ENCODE measurements at regions not wholly inside any gene's neighbourhood (a gene's known extent, or its start where the extent isn't known, plus 50 kb on each side); places are given as distances from the start of the nearest gene placed in this dataset.
"Not testable (repeated sequence)": the region's sequence is repeated elsewhere in the genome, so short reads cannot be mapped to it uniquely, and the experiment has no call there.

GRCh38 chr9:100819980-100820379 lies 208.5 kb upstream of the PLPPR1 start:
- Mint-ChIP-seq H3K27me3 (no peaks in the 10 kb centered on the region), H3K4me1 (no peaks in the 10 kb centered on the region), H3K27ac (no peak overlapping the region), H3K4me3 (no peak overlapping the region), H3K9me3 (peaks cover 8% of the 10 kb centered on the region), H3K36me3 (no peaks in the 10 kb centered on the region)
- ATAC-seq, result no peak

DNA sequence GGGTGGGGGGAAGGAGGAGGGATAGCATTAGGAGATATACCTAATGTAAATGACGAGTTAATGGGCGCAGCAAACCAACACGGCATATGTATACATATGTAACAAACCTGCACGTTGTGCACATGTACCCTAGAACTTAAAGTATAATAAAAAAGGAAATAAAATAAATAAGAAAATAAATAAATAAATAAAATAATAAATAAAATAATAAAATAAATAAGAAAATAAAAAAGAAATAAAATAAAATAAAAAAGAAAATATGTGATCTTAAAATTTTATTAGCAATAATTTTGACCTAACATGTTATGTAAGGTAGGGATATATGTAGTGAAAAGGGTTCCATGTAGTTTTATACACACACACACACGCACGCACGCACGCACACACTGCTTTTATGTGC lies 195.5 kb upstream of the PLPPR1 start:
- H3K27ac Mint-ChIP-seq, H3K4me3 Mint-ChIP-seq, H3K4me1 Mint-ChIP-seq, H3K36me3 Mint-ChIP-seq, ATAC-seq, H3K9me3 Mint-ChIP-seq, H3K27me3 Mint-ChIP-seq: not testable (repeated sequence)

DNA sequence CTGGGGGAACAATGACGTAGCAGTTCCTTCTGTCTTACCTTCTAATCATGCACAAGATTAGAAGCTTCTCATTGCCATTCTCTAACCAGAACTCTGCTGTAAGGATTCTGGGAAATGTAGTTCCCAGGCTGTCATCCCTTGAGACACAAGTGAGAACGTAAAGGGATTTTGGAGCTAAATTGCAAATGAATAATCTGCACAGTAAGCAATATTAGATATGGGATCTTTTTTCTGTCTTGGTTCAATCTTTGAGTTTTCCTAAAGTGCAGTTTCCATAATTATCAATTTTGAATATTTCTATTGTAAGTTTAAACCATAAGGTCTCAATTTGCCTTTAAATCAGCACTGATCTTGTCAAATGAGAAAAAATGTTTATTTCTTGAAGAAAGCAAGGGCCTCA lies 189.7 kb upstream of the PLPPR1 start:
- Mint-ChIP-seq H3K36me3 (no peaks in the 10 kb centered on the region), H3K27ac (no peak overlapping the region), H3K4me1 (no peaks in the 10 kb centered on the region), H3K27me3 (no peaks in the 10 kb centered on the region), H3K9me3 (no peaks in the 10 kb centered on the region), H3K4me3 (no peak overlapping the region)
- ATAC-seq, result no peak

DNA sequence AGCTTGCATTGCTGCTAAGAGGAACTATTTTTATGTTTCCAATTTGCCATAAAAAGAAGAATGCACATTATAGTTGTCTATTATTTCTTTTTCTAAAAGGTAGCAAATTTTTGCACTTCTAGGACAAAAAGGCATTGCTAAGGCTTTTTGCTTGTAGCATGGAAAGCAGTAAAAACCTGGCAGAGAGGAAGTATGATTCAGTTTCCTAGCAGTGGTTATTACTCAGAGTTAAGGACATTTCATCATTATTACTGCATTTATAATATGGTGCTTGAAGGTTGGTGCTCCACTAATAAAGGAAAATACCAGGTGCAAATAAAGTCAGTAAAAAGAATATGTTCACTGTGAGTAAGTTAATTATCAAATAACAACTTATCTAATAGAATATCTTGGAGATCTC lies 179.8 kb upstream of the PLPPR1 start:
- Mint-ChIP-seq H3K27ac (no peak overlapping the region), H3K4me1 (no peaks in the 10 kb centered on the region), H3K4me3 (no peak overlapping the region), H3K36me3 (no peaks in the 10 kb centered on the region), H3K27me3 (no peaks in the 10 kb centered on the region), H3K9me3 (no peaks in the 10 kb centered on the region)
- ATAC-seq, result no peak

- ATAC-seq, result no peak
- no peaks in the 10 kb centered on the region for H3K9me3 Mint-ChIP-seq
- H3K4me1 Mint-ChIP-seq, result no peaks in the 10 kb centered on the region
- no peak overlapping the region for H3K4me3 Mint-ChIP-seq
- H3K36me3 Mint-ChIP-seq, result no peaks in the 10 kb centered on the region
- H3K27me3 Mint-ChIP-seq, result no peaks in the 10 kb centered on the region
- no peak overlapping the region for H3K27ac Mint-ChIP-seq
These were observed 176.4 kb upstream of the PLPPR1 start for GRCh38 chr9:100852088-100852487.

DNA sequence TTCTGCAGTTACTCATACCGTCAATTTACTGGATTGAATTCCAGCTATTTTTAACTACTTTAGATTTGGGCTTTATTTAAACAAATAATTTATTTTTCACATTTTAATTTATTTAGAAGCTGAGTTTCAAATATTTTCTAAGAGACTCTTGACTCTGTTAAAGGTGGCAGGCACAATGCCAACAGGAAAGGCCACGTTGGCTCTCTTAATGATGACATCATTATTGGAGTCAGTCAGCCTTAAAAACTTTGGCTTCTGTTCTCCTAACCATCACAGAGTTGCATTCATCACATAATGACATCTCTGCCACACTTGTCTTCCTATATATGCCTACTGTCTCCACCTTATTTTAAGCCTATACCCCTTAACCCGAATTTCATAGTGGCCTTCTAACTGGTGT lies 172.3 kb upstream of the PLPPR1 start:
- H3K4me1 Mint-ChIP-seq, result no peaks in the 10 kb centered on the region
- H3K9me3 Mint-ChIP-seq, result peaks cover under 1% of the 10 kb centered on the region
- no peaks in the 10 kb centered on the region for H3K36me3 Mint-ChIP-seq
- no peak for ATAC-seq
- H3K27me3 Mint-ChIP-seq, result no peaks in the 10 kb centered on the region
- H3K27ac Mint-ChIP-seq, result no peak overlapping the region
- H3K4me3 Mint-ChIP-seq, result no peak overlapping the region

- Mint-ChIP-seq H3K27me3 (peaks cover 8% of the 10 kb centered on the region), H3K9me3 (peaks cover 7% of the 10 kb centered on the region), H3K4me3 (no peak overlapping the region), H3K36me3 (no peaks in the 10 kb centered on the region), H3K4me1 (no peaks in the 10 kb centered on the region), H3K27ac (no peak overlapping the region)
- ATAC-seq, result no peak
These were observed 163.4 kb upstream of the PLPPR1 start for GRCh38 chr9:100865111-100865510.

DNA sequence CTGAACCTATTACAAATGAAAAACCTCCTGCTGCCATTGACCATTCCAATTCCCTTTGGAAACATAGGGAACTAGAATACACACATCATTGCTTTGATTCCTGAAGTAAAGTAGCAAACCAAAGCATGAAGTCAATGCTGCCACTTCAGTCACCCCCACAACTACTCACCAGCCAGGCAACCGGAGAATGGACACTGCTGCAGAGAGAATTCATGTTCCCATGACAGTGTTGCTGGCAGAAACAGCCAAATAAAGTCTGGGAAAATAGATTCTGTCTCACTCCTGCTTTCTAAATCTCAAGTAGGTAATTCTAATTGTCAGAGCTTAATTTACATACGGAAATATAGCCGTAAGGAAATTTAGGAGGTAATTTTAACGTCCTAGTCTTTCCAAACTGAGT lies 162.9 kb upstream of the PLPPR1 start:
- no peak overlapping the region for H3K4me3 Mint-ChIP-seq
- H3K27ac Mint-ChIP-seq, result no peak overlapping the region
- peaks cover 8% of the 10 kb centered on the region for H3K27me3 Mint-ChIP-seq
- H3K36me3 Mint-ChIP-seq, result no peaks in the 10 kb centered on the region
- ATAC-seq, result no peak
- peaks cover 7% of the 10 kb centered on the region for H3K9me3 Mint-ChIP-seq
- no peaks in the 10 kb centered on the region for H3K4me1 Mint-ChIP-seq

DNA sequence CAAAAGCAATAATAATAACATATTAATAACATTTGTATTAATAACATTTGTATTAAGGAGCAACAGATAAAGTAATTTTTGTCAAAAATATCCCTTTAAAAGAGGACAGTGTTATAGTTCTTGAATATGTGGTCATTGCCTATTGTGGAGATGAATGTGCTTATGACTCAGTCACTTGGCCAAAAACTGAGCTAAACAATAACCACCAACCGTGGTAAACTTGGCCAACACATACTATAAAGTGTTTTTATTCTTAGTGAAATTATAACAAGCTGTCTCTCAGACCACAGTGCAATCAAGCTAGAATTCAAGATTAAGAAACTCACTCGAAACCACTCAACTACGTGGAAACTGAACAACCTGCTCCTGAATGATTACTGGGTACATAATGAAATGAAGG lies 159.2 kb upstream of the PLPPR1 start:
- no peaks in the 10 kb centered on the region for H3K36me3 Mint-ChIP-seq
- peaks cover 7% of the 10 kb centered on the region for H3K9me3 Mint-ChIP-seq
- peaks cover 5% of the 10 kb centered on the region for H3K27me3 Mint-ChIP-seq
- H3K4me3 Mint-ChIP-seq, result no peak overlapping the region
- H3K4me1 Mint-ChIP-seq, result no peaks in the 10 kb centered on the region
- no peak for ATAC-seq
- no peak overlapping the region for H3K27ac Mint-ChIP-seq

GRCh38 chr9:100879884-100880283 lies 148.6 kb upstream of the PLPPR1 start:
- no peaks in the 10 kb centered on the region for H3K9me3 Mint-ChIP-seq

DNA sequence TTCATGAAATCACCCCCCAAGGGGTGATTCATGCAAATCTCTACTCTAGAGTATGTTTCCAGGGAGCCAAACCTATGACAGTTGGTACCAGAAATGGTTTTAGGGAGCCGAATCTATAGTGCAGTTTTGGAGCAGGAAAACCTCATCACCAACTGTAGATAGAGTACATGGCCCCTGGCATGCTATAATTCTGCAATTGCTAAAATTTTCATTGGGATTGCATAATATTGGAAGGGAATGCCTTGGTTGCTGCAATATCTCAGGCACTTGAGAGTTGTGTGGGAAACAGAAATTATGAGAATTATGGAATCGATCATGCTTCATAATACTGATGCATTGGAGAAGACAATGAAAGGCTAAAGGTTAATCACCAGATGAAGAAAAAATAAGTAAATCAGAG lies 148.2 kb upstream of the PLPPR1 start:
- Mint-ChIP-seq H3K4me3 (no peak overlapping the region), H3K4me1 (no peaks in the 10 kb centered on the region)
- no peak for ATAC-seq

More at GRCh38 chr9:100879884-100880283, 148.6 kb upstream of the PLPPR1 start:
- no peak for ATAC-seq
- H3K4me1 Mint-ChIP-seq, result no peaks in the 10 kb centered on the region
- no peaks in the 10 kb centered on the region for H3K36me3 Mint-ChIP-seq
- no peak overlapping the region for H3K27ac Mint-ChIP-seq
- no peak overlapping the region for H3K4me3 Mint-ChIP-seq
- H3K27me3 Mint-ChIP-seq, result no peaks in the 10 kb centered on the region

DNA sequence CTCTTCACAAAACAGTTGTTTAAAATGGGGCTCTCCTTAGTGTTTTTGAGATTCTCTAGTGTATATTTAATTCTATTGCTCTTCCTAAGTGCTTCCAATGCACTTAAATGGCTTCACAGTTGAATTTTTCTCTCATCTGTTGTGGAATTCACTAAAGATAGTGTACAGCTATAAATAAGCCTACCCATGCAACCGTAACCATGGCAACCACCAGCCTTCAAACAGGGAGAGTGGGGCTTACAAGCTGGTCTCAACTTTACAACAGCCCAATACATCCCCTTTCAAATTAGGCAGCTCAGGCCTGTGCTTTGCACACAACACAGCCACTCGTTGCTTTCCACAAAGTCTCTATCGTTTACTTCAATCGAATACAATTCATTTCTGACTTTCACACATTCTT lies 144.0 kb upstream of the PLPPR1 start:
- ATAC-seq, result no peak
- Mint-ChIP-seq H3K36me3 (no peaks in the 10 kb centered on the region), H3K27ac (no peak overlapping the region), H3K4me3 (no peak overlapping the region), H3K4me1 (no peaks in the 10 kb centered on the region), H3K27me3 (no peaks in the 10 kb centered on the region), H3K9me3 (no peaks in the 10 kb centered on the region)

More for the DNA sequence above, 148.2 kb upstream of the PLPPR1 start:
- H3K9me3 Mint-ChIP-seq, result no peaks in the 10 kb centered on the region
- no peak overlapping the region for H3K27ac Mint-ChIP-seq
- H3K36me3 Mint-ChIP-seq, result no peaks in the 10 kb centered on the region
- H3K27me3 Mint-ChIP-seq, result no peaks in the 10 kb centered on the region

- Mint-ChIP-seq H3K4me3 (no peak overlapping the region), H3K27me3 (no peaks in the 10 kb centered on the region)
These were observed 138.2 kb upstream of the PLPPR1 start for GRCh38 chr9:100890321-100890720.

DNA sequence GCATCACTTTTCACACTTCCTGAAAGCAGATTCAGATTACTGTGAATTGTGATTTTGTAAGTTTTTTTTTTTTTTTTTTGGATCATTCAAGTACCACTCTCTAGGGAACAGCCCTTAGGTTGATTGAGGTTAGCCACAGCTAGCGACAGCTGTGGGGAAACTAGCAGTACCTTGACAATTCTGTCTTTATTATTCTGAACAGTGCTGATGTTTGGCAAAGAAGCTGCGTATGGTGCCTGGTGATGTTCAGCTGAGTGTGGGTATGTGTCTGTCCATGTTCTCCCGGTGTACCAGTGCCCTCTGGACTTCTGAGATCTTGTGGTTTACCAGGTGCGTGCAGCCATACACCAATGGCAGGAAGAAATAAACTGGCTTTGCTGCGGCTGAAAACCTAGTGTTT lies 117.3 kb upstream of the PLPPR1 start:
- no peaks in the 10 kb centered on the region for H3K27me3 Mint-ChIP-seq
- H3K4me3 Mint-ChIP-seq, result no peak overlapping the region
- H3K9me3 Mint-ChIP-seq, result no peaks in the 10 kb centered on the region
- ATAC-seq, result no peak
- no peaks in the 10 kb centered on the region for H3K36me3 Mint-ChIP-seq
- H3K27ac Mint-ChIP-seq, result no peak overlapping the region
- no peaks in the 10 kb centered on the region for H3K4me1 Mint-ChIP-seq

More at GRCh38 chr9:100890321-100890720, 138.2 kb upstream of the PLPPR1 start:
- no peak for ATAC-seq
- Mint-ChIP-seq H3K27ac (no peak overlapping the region), H3K4me1 (no peaks in the 10 kb centered on the region), H3K9me3 (no peaks in the 10 kb centered on the region), H3K36me3 (no peaks in the 10 kb centered on the region)

DNA sequence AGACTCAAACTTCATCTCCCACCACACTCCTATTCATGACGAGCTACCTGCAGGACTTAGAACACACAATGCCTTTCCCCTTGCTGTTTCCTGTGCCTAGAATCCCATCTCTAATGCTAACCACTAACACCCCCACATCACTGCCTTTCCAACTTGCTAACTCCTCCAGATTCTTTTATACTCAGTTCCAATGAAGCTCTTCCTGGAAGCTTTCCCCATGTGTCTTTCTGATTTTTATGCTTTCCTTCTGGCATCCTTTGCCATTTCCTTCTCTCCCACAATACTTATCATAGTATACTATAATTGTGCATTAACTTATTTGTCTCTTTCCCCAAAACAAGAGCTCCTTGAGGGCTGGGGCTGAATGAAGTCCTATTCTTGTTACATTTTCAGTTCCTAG lies 115.3 kb upstream of the PLPPR1 start:
- Mint-ChIP-seq H3K27me3 (no peaks in the 10 kb centered on the region), H3K4me1 (no peaks in the 10 kb centered on the region), H3K27ac (no peak overlapping the region), H3K36me3 (no peaks in the 10 kb centered on the region), H3K4me3 (no peak overlapping the region), H3K9me3 (no peaks in the 10 kb centered on the region)
- ATAC-seq, result no peak

DNA sequence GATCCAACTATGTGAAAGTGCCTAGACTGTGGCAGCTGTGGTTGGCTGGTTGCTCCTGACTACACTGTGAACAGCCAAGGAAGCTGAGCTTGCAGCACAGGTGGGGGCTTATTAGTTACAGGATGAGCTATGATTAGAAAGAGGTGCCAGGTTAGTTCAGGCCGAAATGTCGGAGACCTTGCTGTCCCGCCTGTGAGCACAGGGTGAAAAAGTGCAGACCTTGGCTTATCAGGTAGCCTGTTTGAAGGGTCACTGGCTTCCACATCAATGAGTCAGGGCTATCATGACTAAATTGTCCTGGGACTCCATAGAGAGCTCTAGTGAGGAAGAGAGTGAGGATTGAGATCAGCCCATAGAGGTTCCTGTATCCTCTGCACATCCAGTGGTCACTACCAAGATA lies 114.3 kb upstream of the PLPPR1 start:
- H3K36me3 Mint-ChIP-seq, result no peaks in the 10 kb centered on the region
- H3K27me3 Mint-ChIP-seq, result no peaks in the 10 kb centered on the region
- no peaks in the 10 kb centered on the region for H3K4me1 Mint-ChIP-seq
- H3K9me3 Mint-ChIP-seq, result peaks cover 3% of the 10 kb centered on the region
- no peak for ATAC-seq
- no peak overlapping the region for H3K4me3 Mint-ChIP-seq
- no peak overlapping the region for H3K27ac Mint-ChIP-seq

- no peaks in the 10 kb centered on the region for H3K36me3 Mint-ChIP-seq
- H3K4me1 Mint-ChIP-seq, result no peaks in the 10 kb centered on the region
- H3K4me3 Mint-ChIP-seq, result no peak overlapping the region
- no peak for ATAC-seq
- no peak overlapping the region for H3K27ac Mint-ChIP-seq
- H3K9me3 Mint-ChIP-seq, result peaks cover 9% of the 10 kb centered on the region
- no peaks in the 10 kb centered on the region for H3K27me3 Mint-ChIP-seq
These were observed 109.0 kb upstream of the PLPPR1 start for GRCh38 chr9:100919506-100919905.

All from stimulated activated memory B cell treated with anti-CD40 and anti-IgM and Interleukin-4, amounts not matched to agents 10 μg/mL and 1 μg/mL and 100 μg/mL, for 72 hours (primary cell).